ENCODE measurements at regions not wholly inside any gene's neighbourhood (a gene's known extent, or its start where the extent isn't known, plus 50 kb on each side); places are given as distances from the start of the nearest gene placed in this dataset.
"Not testable (repeated sequence)": the region's sequence is repeated elsewhere in the genome, so short reads cannot be mapped to it uniquely, and the experiment has no call there.

DNA sequence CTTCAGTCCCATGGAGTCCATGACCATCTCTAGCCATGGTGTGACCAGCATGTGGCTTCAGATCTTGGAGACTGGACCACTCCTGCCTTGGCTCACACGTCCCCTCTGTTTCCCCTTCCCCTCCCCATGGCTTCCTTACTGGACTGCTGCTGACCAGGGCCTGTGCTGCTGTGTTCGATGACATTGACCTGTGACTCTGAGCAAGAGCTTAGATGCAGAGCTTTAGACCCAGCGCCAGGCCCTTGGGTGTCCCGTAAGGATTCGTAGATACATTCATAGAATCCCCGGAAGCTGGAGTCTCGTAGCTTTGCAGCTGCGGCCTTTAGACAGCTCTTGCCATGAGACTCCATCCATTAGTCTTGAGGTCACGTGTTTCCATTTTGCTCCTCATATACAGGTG lies 96.3 kb downstream of the NPIPB11 start:
- not testable (repeated sequence) for DNase-seq

DNA sequence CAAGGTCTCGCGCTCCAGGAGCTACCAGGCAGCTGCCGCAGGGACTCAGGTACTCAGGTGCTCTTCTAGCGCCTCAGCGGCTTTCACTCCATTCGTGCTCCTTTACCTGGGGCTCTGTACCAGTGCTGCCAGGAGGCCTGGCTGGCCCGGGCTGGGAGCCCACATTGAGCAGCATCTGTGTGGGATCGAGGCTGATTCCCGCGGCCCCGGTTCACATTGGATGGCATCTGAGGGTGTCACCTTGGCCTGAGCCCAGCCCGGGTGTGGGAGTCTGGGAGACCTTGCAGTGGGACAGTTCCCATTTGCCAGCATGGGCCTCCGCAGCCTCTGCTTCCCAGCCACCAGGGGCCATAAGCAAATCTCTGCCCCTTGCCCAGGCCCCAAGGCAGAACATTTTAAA lies 96.9 kb downstream of the NPIPB11 start:
- DNase-seq: not testable (repeated sequence)

DNA sequence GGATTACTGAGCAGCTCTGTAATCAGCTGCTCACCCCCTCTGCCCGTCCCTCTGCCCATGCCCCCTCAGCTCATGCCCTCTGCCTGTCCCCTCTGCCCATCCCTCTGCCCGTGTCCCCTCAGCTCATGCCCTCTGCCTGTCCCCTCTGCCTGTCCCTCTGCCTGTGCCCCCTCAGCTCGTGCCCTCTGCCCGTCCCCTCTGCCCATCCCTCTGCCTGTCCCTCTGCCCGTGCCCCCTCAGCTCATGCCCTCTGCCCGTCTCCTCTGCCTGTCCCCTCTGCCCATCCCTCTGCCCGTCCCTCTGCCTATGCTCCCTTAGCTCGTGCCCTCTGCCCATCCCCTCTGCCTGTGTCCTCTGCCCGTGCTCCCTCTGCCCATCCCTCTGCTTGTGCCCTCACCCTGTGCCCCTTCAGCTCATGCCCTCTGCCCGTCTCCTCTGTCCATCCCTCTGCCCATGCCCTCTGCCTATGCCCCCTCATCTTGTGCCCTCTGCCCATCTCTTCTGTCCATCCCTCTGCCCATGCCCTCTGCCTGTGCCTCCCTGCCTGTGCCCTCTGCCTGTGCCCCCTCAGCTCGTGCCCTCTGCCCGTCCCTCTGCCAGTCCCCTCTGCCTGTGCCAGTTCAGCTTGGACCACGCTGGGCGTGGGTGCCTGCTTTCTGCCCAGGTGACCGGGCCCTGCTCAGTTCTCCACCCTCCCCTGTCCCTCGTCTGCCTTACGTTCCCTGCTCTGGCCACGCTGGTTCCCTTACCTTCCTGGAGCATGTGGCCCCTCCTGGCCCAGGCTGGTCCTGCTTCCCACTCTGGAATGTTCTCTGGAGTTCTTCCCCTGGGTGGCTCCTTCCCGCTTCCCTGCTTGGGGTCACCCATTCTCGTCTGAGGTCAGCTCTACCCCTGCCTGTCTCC lies 97.6 kb downstream of the NPIPB11 start:
- no peak for DNase-seq

DNA sequence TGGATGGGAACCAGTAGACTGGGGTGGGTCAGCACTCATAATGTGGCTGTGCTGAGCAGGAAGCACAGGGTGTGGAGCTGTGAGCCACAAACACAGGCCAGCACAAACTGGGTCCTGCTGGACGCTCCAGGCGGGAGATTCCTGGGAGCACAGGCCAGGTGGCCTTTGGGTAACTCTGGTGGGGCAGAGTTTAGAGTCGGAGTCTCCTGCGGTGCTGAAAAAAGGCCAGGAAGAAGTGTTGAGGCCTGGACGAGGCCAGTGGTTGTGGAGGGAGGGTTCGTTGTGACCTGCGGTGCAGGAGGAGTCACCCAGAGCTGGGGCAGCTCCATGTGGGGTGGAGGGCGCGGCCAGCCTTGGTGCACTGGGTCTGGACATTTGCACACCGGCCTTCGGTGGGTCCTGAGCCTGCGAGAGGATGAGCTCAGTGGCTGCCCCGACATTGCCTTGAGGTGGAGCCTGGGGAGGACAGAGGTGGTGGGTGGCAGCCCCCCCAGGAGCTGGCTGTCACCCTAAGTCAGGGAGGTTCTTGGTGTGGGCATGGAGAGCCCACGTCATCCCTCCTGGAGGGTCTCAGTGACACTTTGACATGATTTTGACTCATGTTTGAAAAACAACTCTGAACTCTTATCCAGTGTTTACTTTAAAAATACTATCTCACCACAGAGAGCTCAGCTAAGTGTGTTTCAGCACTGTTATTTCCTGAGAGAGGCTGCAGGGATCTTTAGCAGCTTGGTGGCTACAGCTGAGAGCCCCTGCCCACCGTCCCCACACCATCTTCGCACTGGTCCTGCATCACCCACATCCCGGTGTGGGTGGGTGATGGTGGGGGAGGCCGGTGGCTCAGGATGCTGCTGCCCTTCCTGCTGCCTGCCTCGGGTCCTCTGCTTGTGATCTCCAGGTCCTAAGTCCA lies 98.7 kb downstream of the NPIPB11 start:
- DNase-seq: no peak

DNA sequence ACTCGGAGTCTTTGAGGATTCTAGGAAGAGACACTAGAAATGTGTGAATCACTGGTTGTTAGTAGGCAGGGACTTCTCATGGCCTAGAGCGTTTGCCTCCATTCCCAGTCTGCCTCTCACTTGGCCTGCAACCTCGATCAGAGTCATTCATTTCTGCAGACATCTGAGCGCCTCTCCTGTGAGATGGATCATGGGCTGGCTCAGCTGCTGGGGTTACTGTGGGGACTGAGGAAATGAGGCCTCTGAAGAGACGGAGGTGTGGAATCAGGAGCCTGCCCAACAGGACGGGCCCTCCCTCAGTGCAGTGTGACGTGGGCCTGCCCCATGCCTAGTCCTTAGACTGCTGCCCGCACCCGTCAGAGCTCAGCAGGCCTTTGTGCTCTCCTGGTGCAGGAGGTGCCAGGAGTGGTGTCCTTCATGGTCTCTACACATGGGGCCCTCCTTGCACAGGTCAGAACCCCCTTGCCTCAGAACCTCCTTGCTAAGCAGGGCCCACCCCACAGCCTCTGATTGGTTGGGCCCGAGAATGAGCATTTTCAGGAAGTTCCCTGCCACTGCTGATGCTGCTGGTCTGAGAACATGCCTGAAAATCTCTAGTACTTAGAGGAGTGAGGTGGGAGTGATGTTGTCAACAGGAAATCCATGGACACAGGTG lies 99.4 kb downstream of the NPIPB11 start:
- no peak for DNase-seq

DNA sequence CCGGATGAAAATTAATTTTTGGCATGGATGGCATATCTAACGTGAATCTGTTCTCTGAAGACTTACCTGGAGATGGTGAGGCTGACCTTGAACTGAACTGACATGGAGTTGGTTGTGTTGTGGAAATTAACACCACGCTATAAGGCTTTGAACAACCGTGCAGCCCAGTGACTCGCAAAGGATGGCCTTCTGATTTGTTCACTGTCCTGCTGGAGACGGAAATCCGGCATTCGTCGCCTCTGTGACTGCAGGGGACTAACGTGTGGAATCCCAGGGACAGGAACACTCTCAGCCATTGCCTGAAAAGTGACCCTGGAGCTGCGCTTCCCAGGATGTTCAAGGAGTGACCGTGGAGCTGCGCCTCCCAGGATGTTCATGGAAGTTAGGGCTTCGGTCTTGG lies 100.3 kb downstream of the NPIPB11 start:
- DNase-seq: no peak

DNA sequence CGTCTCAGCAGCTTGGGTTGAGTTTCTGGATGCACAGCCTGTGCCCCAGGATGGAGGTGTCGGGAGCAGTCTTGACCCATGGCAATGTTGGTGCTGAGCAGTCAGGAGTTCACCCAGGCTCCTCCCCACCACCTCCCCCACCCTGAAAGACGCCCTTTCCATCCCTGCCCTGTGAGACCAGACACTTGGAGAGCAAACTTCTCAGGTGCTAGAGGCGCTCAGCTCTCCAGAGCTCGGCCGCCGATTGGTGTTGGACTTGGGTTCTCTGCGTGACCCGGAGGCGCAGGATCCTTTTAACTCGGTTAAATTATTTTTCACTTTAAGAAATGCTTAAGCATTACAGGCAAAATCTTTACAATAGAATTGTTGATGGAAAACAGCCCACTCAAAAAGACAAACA lies 101.5 kb downstream of the NPIPB11 start:
- DNase-seq: not testable (repeated sequence)

DNA sequence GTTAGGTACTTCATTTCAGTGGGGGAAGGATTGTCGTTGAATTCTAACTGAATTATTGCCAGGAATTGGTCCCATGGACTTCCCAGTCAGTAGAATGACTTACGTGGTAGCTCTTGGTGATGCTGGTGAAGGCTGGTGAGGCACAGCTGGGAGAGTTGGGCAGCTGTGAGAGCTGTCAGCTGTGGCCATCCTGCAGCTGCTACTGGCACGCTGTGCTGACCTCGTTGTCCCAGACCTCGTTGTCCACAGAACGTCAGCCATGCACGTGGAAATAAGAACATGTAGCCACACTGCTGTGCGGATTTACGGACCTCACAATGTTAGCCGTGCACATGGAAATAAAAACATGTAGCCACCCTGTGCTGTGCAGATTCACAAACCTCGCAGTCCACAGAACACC lies 102.3 kb downstream of the NPIPB11 start:
- DNase-seq: no peak

DNA sequence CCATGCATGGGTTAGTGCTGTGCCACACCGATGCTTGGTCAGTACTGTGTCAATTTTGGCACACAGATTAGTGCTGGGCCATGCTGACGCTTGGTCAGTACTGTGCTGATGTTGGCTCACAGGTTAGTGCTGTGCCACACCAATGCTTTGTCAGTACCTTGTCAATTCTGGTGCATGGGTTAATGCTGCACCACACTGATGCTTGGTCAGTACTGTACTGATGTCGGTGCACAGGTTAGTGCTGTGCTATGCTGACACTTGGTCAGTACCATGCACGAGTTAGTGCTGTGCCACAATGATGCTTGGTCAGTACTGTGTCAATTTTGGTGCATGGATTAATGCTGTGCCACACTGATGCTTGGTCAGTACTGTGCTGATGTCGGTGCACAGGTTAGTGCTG lies 103.0 kb downstream of the NPIPB11 start:
- no peak for DNase-seq

DNA sequence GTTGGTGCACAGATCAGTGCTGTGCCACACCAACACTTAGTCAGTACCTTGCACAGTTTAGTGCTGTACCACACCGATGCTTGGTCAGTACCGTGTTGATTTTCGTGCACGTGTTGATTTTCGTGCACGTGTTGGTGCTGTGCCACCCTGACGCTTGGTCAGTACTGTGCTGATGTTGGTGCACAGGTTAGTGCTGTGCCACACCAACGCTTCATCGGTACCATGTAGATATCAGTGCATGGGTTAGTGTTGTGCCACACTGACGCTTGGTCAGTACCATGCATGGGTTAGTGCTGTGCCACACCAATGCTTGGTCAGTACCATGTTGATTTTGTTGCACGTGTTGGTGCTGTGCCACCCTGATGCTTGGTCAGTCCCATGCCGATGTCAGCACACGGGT lies 103.5 kb downstream of the NPIPB11 start:
- no peak for DNase-seq

DNA sequence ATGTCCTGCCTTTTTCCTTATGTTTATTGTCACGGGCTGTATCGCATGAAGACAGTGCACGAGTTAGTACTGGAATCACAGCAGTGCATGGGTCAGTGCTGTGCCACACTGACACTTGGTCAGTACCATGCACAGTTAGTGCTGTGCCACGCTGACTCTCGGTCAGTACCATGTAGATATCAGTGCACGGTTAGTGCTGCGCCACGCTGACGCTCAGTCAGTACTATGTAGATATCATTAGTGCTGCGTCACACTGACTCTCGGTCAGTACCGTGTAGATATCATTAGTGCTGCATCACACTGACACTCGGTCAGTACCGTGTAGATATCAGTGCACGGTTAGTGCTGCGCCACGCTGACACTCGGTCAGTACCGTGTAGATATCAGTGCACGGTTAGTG lies 104.1 kb downstream of the NPIPB11 start:
- not testable (repeated sequence) for DNase-seq

DNA sequence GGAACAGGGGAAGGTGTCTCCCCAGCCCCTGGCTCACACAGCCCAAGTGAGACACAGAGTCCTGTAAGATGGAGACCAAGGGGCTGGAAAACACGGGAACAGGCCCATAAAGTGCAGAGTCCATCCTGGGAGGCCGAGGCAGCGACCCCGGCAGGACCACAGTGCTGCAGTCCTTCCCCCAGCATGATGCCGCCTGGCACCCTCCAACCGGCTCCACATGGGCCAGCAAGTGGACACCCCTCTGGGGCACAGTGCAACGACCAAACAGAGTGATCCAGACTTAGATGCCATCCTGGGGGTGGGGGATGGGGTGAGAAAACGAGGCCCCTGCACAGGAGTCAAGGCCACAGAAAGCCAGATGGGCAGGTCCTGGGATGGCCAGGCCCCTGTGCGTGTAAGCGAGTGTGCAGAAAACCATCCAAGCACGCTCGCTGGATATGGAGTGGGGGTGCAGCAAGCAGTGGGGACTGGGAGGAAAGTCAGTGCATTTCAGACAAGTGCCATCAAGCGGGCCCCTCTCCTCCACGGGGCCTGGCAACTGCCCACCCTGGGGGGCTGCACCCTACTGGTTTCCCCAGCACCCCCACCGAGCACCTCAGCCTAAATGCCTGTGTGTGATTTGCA lies 104.7 kb downstream of the NPIPB11 start:
- not testable (repeated sequence) for DNase-seq

DNA sequence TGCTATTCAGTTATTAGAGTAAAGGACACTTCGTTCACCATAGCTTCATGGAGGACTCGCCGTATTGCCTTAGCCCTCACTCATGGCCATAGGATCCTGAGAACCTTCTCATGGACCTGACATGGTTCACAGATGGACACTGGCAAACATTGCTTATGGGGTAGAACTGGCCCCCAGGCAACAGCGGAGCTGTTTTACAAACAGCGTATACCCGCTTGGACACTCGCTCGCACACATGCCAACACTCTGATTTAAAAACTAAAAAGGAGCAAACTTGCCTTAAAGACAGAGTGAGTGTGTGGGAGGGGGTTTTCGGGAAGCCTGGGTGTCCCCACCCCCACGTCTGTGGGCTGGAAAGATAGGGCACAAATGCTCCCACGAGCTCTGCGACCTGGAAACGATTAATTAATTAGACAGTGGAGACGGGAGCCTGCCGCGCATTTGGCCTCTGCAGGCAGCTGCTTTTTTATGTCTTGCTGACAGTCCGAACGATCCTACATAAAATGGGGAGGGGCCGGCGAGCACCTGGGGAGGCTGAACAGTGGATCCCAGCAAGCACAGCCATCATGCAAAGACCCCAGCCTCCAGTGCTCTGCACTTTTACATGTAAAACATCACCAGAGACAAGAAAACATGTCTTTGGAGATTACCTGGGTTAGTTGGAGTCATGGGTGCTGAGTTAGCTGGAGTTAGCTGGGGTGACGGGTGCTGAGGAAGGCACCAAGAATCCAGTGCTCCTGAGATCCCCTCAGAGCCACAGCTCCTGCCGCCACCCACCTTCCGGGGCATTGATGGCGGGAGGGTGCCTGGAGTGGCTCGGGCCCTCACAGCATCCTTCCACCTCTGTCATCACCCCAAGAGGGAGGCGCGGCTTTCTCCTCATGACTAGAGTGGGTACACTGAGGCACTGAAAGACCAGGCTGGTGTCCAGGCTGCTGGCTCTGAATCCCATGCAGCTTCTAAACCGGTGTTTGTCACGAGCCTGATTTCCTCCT lies 105.7 kb downstream of the NPIPB11 start:
- DNase-seq: not testable (repeated sequence)

DNA sequence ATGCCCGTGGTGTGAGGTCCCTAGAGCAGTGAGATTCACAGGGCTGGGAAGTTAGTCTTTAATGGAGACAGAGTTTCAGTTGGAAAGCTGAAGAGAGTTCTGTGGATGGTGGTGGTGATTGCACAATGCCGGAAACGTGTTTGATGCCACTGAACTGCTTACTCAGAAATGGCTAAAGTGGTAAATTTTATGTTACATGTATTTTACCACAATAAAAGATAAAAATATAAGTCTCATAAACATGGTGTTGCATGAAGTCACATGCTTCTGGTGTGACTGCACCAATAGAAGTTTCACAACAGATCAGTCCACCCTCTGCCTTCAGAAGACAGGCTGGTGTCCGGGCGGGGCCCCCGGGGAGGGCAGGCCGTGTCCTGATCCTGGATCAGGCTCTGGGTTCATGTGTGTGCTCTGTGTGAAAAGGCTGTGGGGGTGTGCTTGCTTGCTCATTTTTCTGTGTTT lies 106.5 kb downstream of the NPIPB11 start:
- DNase-seq: not testable (repeated sequence)

DNA sequence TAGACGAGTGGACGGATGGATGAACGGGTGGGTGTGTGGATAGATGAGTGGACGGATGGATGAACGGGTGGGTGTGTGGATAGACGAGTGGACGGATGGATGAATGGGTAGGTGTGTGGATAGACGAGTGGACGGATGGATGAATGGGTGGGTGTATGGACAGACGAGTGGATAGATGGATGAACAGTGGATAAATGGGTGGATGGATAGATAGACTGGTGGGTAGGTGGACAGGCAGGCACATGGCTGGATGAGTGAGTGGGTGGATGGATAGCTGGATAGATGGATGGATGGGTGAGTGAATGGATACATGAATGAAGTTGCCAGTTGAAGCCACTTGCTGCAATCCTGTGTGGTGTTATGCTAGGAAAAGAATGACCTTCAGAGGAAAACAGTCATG lies 107.5 kb downstream of the NPIPB11 start:
- not testable (repeated sequence) for DNase-seq

DNA sequence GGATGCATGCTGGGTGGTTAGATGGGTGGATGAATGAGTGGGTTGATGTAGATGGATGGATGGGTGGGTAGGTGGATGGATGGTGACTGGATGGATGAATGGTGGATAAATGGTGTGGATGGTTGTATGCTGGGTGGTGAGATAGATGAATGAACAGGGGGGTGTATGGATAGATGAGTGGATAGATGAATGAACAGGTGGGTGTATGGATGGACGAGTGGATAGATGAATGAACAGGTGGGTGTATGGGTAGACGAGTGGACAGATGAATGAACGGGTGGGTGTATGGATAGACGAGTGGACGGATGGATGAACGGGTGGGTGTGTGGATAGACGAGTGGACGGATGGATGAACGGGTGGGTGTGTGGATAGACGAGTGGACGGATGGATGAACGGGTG lies 108.2 kb downstream of the NPIPB11 start:
- DNase-seq: not testable (repeated sequence)

DNA sequence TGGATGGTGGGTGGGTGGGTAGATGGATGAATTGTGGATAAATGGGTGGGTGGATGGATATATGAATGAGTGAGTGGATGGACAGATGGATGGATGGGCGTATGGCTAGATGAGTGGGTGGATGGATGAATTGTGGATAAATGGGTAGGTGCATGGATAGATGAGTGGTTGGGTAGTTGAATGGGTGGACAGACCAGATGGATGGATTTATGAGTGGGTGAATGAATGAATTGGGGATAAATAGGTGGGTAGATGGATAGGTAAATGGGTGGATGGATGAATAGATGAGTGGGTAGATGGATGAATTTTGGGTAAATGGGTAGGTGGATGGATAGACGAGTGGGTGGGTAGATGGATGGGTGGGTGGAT lies 108.7 kb downstream of the NPIPB11 start:
- DNase-seq: not testable (repeated sequence)

DNA sequence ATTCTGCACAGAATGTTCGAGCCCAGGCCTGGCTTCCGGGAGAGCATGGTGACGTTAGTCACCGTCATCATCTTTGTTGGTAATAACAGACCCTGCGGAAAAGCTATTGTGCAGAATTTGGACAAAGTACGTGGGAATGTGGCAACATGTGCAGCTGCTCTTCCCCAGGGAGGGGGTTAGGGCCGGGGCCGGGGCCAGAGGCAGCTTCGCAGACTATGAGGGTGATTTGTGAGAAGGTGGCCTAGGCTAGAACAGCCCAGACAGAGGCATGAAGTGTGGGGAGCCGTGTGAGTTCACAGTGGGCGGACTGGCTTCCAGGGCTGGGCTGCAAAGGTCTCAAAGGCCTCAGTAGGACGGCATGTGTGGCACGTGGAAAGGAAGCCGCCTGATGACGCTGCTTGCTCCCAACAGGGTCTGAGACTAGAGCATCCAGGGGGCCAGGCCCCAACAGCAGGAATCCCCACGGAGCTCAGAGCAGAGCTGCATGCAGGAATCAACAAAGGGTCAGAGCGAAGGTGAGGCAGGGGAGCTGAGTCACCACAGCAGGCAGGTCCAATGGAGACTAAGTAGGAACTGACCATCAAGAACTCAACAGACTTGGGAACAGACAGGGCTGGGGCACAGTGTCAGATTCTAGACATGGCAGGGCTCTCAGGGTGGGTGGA lies 109.2 kb downstream of the NPIPB11 start:
- not testable (repeated sequence) for DNase-seq

DNA sequence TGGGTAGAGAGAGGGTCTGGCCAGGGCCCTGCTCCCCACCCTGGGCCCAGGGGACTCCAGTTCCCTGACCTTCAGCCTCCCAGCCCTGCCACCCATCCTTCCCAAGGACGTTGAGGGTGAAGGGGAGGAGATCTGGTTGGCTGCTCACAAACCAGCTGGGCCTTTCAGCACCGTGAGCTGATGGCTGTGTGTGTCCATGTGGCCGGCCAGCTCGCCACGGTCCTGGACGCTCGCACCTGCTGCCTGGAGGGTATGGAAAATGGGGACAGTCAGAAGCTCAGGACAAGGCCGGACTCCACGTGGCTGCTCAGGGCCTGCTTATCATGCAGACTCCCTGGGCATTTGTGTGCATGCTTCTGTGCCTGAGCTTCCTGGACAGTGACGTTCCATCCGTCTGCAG lies 110.3 kb downstream of the NPIPB11 start:
- not testable (repeated sequence) for DNase-seq
